ENCODE measurements at regions not wholly inside any gene's neighbourhood (a gene's known extent, or its start where the extent isn't known, plus 50 kb on each side); places are given as distances from the start of the nearest gene placed in this dataset.

- in situ Hi-C loops (cut with HindIII; ENCODE audit: low sequenced_read_pairs): loop anchor here (25.0 kb wide), 1 partner anchor 100 kb away; no protein-coding TSS in a partner anchor
These were observed 64.4 kb upstream of the KCNG1 start for GRCh38 chr20:51087266-51087665.

DNA sequence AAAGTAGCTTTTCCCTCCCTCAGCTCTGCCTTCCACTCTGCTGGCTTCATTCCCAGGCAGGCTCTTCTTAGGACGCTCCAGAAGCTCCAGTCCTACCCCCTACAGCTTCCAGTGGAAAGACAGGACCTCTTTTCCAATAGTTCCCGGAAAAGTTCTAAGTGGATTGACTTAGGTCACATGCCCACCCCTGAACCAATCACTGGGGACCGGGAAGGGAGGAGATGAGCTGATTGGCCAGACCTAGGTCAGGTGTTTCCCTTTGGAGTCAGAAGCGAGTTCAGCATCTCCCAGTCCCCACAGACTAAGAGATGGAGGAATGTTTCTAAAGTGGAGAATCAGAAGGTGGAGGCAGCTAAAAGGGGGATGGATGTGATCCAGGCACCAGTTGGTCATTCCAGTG lies 62.9 kb upstream of the KCNG1 start:
- in situ Hi-C loops (cut with HindIII; ENCODE audit: low sequenced_read_pairs): loop anchor here (25.0 kb wide), 1 partner anchor 102 kb away; no protein-coding TSS in a partner anchor

DNA sequence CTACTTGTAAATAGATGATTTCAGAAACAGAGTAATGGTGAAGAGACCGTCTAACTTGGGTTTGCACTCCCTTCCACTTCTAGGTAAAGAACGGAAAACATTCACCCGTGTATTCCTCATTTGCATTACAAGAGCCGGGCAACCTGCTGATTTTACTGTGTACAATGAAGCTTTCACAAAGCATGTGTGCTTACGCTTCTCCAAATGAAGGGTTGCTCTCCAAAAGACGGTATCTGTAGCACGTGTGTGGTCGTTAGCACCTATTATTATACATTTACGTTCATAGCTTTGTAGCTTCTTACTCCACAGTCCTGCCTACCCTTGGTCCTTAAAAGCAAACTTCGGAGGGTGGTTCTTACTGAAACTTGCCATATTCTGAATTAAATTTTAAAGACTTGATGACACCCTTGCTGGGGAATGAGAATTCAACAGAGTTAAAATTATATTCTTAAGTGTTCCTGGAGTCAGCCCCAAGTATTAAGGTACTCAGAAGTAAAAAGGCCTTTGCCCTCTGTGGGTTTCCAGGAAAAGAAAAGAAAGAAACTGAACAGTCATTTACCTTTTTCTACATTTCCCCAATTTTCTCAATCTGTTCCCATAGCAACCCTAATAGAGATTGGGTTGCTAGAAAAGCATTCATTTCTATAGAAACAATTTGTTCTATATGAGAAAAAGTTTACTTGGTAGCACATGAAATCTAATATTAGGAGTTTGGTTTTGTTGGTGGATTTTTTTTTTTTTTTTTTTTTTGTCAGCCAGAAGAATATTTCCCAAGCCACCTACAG lies 61.9 kb upstream of the KCNG1 start:
- in situ Hi-C loops (cut with HindIII; ENCODE audit: low sequenced_read_pairs): loop anchor here (25.0 kb wide), 1 partner anchor 103 kb away; no protein-coding TSS in a partner anchor

DNA sequence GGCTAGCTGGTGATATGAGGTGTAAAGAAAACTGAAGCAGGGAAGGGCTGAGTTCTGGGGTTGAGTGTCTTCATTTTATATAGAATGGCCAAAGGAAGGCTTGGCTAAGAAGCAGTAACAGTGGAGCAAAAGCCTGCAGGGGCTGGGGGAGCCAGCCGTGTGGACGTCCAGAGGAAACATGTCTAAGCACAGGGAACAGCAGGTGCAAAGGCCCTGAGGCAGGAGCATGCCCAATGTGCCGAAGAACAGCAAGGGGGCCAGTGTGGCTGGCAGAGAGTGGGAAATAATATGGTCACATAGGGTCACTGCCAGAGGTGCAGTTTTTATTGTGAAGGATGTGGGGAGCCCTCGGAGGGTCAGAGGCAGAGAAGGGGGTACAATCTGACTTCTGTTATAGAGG lies 60.5 kb upstream of the KCNG1 start:
- in situ Hi-C loops (cut with HindIII; ENCODE audit: low sequenced_read_pairs): loop anchor here (25.0 kb wide), 1 partner anchor 104 kb away; no protein-coding TSS in a partner anchor

DNA sequence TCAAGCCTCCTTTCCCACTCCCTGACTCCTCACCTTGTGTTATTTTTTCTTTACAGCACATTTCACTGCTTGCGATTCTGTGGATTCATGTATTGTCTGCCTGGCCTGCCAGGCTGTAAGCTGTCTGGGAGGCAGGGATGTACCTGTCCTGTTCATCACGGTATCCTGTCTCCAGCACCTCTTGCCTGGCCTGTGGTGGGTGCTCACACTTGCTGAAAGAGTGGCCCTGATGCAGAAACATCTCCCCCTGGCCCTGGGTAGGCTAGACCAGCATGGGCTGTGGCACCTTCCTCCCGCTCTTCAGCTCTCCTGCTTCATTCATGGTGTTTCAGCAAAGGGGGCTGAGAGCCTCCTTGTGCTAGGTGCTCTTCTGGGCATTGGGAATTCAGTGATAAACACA lies 60.1 kb upstream of the KCNG1 start:
- in situ Hi-C loops (cut with HindIII; ENCODE audit: low sequenced_read_pairs): loop anchor here (25.0 kb wide), 1 partner anchor 104 kb away; no protein-coding TSS in a partner anchor

- in situ Hi-C loops (cut with HindIII; ENCODE audit: low sequenced_read_pairs): loop anchor here (25.0 kb wide), 1 partner anchor 107 kb away; no protein-coding TSS in a partner anchor
These were observed 57.6 kb upstream of the KCNG1 start for GRCh38 chr20:51080516-51080915.

- in situ Hi-C loops (cut with HindIII; ENCODE audit: low sequenced_read_pairs): loop anchor here (25.0 kb wide), 1 partner anchor 108 kb away; no protein-coding TSS in a partner anchor
These were observed 56.6 kb upstream of the KCNG1 start for GRCh38 chr20:51079488-51079887.

- in situ Hi-C loops (cut with HindIII; ENCODE audit: low sequenced_read_pairs): loop anchor here (25.0 kb wide), 1 partner anchor 110 kb away; no protein-coding TSS in a partner anchor
These were observed 54.8 kb upstream of the KCNG1 start for GRCh38 chr20:51077686-51078060.

DNA sequence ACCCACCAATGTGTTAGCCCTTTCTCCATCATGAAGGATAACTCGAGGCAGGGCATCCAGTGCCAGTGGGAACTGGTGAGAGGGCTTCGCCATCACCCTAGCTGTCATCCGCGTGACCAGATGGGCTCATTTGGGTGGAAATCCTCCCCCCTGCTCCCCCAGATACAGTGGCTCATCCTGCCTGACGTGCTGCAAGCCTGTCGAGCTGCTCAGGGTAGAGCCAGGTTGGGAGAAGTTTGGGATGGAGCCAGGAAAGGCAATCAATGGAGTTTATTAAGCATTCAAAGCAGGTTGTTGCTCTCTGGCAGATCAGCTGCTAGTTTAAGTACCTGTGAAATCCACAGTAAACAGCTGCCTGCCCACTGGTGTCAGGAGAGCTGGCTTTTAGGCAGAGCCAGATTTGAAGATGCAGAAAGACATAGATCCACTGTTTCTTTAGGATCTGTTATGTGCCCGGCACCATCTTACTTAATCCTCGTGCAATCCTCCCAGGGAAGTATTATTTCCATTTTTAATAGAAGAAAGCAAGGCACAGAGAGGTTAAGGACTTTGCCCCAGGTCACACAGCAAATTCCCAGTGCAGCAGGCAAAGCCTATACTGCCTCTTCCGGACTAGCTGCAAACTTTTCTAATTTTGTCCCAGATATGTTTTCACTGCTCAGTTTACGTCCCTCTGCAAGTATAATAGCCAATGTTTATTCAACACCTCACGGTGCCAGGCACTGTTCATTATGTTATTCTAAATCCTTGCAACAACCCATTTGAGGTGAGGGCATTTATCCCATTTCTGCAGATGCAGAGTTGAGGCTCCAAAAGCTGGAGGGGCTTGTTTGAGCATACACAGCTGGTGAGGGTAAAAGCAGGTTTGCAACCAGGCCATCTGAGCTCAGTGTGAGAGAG lies 54.1 kb upstream of the KCNG1 start:
- in situ Hi-C loops (cut with HindIII; ENCODE audit: low sequenced_read_pairs): loop anchor here (25.0 kb wide), 1 partner anchor 110 kb away; no protein-coding TSS in a partner anchor

- in situ Hi-C loops (cut with HindIII; ENCODE audit: low sequenced_read_pairs): no loop called here
These were observed 51.2 kb upstream of the KCNG1 start for GRCh38 chr20:51074062-51074461.

Measured in DLD1 (cell line).